GM12878 (cell line): ENCODE measurements at regions not wholly inside any gene's neighbourhood (a gene's known extent, or its start where the extent isn't known, plus 50 kb on each side); places are given as distances from the start of the nearest gene placed in this dataset.

Source experiments
- ATAC-seq: fragments of 200-7000 bp; cut with Tn5 transposase; 3 replicates; pipeline ENCODE4 v1.9.1; 2020; ENCODE audit warnings: mild to moderate bottlenecking, moderate library complexity
- BruUV-seq: library from RNA; stranded (reverse); fragments of 400-500 nt; replicated peaks from 2 replicates; lab custom pipeline; 2021; lab: Mats Ljungman, UMichigan
- CTCF ChIA-PET: fragments of 300-600 bp; sonication (Branson Sonifier 250); formaldehyde crosslinking; extraction: SDS; loops from one replicate; lab custom pipeline; 2021; ENCODE audit warnings: inconsistent platforms; lab: Yijun Ruan, JAX
- POLR2A ChIA-PET: fragments of 350-600 bp; formaldehyde crosslinking; extraction: SDS; loops from one replicate; lab custom pipeline; 2021; ENCODE audit warnings: inconsistent platforms; lab: Charles Lee
- RAD21 ChIA-PET: fragments of 300-600 bp; sonication (Branson Sonifier 250); formaldehyde crosslinking; loops from one replicate; lab custom pipeline; 2023; ENCODE audit warnings: antibody characterized with exemption; ENCODE audit not compliant: unreplicated experiment; lab: Charles Lee
- SMC1A ChIA-PET: fragments of 300-600 bp; sonication (Branson Sonifier 250); formaldehyde crosslinking; loops from one replicate; lab custom pipeline; 2023; ENCODE audit not compliant: unreplicated experiment, uncharacterized antibody; lab: Charles Lee
- DNase-seq: peaks from one replicate; pipeline ENCODE4 v3.0.0-alpha.2; 2011; ENCODE audit warnings: low read depth, low spot score
- FAIRE-seq: peaks from 3 replicates; lab custom pipeline; 2011; peaks lifted over from hg19 to GRCh38; lab: Jason Lieb, UNC
- H2AFZ ChIP-seq: 2 replicates; pipeline ENCODE4 v1.6.0; 2011; ENCODE audit warnings: low read depth, low read length, control low read depth; ENCODE audit not compliant: control insufficient read depth
- H3K27ac ChIP-seq: 2 replicates; pipeline ENCODE4 v1.5.1; 2011; ENCODE audit warnings: control low read depth; ENCODE audit not compliant: control insufficient read depth, insufficient read depth
- H3K27me3 ChIP-seq, 2 experiments: replicated peaks in 1 of 2; 2 replicates each; pipeline versions ENCODE4 v1.6.0 to v1.6.1; 2011; ENCODE audit warnings: low read length in 1 of 2; ENCODE audit not compliant: control insufficient read depth in 2 of 2, insufficient read depth in 2 of 2
- H3K36me3 ChIP-seq, 2 experiments: 2 replicates each; pipeline ENCODE4 v1.5.1; 2011; ENCODE audit warnings: low read length in 1 of 2; ENCODE audit not compliant: control insufficient read depth in 2 of 2, insufficient read depth in 2 of 2
- H3K4me1 ChIP-seq: 2 replicates; pipeline ENCODE4 v1.6.1; 2011; ENCODE audit warnings: mild to moderate bottlenecking, low read length, moderate library complexity, mixed read lengths; ENCODE audit not compliant: control insufficient read depth, insufficient read depth
- H3K4me2 ChIP-seq: 2 replicates; pipeline ENCODE4 v1.6.0; 2011; ENCODE audit warnings: control low read depth; ENCODE audit not compliant: control insufficient read depth, insufficient read depth
- H3K4me3 ChIP-seq: fragments of 200-600 bp; sonication (generic); 2 replicates; pipeline ENCODE4 v1.5.1; 2016
- H3K79me2 ChIP-seq: 2 replicates; pipeline ENCODE4 v1.6.0; 2011; ENCODE audit warnings: low read length; ENCODE audit not compliant: control insufficient read depth, insufficient read depth
- H3K9ac ChIP-seq: 2 replicates; pipeline ENCODE4 v1.8.0; 2011; ENCODE audit warnings: low read length, control low read depth, mixed read lengths; ENCODE audit not compliant: control insufficient read depth, insufficient read depth
- H3K9me3 ChIP-seq: replicated peaks from 3 replicates; pipeline ENCODE4 v1.5.1; 2011; ENCODE audit warnings: mild to moderate bottlenecking, low read length; ENCODE audit not compliant: control insufficient read depth, insufficient read depth
- H4K20me1 ChIP-seq: 2 replicates; pipeline ENCODE4 v1.6.0; 2011; ENCODE audit not compliant: control insufficient read depth, insufficient read depth
- ATF3 ChIP-seq: IDR thresholded peaks from 2 replicates; pipeline ENCODE4 v1.6.1; 2011; ENCODE audit warnings: low read depth, mild to moderate bottlenecking, low read length, moderate library complexity, borderline replicate concordance; ENCODE audit errors: extremely low read depth
- BCL11A ChIP-seq: IDR thresholded peaks from 2 replicates; pipeline ENCODE4 v1.6.1; 2011; ENCODE audit warnings: low read depth, low read length
- BCL3 ChIP-seq: IDR thresholded peaks from 2 replicates; pipeline ENCODE4 v1.6.1; 2011; ENCODE audit warnings: borderline replicate concordance, low read depth, mild to moderate bottlenecking, moderate library complexity, low read length; ENCODE audit not compliant: insufficient read depth, poor library complexity, severe bottlenecking
- DPF2 ChIP-seq: fragments of 450-650 bp; IDR thresholded peaks from 2 replicates; pipeline ENCODE4 v1.6.1; 2017; ENCODE audit warnings: mild to moderate bottlenecking
- ELK1 ChIP-seq: IDR thresholded peaks from 2 replicates; pipeline ENCODE4 v1.6.1; 2012; ENCODE audit warnings: low read depth, low read length, improper control_type of control experiment
- ESRRA ChIP-seq: IDR thresholded peaks from 2 replicates; pipeline ENCODE4 v1.6.1; 2012; ENCODE audit warnings: mild to moderate bottlenecking, low read length, improper control_type of control experiment
- POLR2AphosphoS2 ChIP-seq: IDR thresholded peaks from 2 replicates; pipeline ENCODE4 v1.6.1; 2011; ENCODE audit warnings: low read depth, mild to moderate bottlenecking, low read length, improper control_type of control experiment, moderate library complexity
- POLR2AphosphoS5 ChIP-seq: IDR thresholded peaks from 2 replicates; pipeline ENCODE4 v1.6.1; 2011; ENCODE audit warnings: mild to moderate bottlenecking, low read length, inconsistent platforms
- REST ChIP-seq: IDR thresholded peaks from 2 replicates; pipeline ENCODE4 v1.6.1; 2012; ENCODE audit warnings: mild to moderate bottlenecking, low read depth, low read length
- RUNX3 ChIP-seq: IDR thresholded peaks from 2 replicates; pipeline ENCODE4 v1.6.1; 2012; ENCODE audit warnings: low read length, inconsistent platforms
- SUZ12 ChIP-seq: fragments of 200-600 bp; sonication (generic); IDR thresholded peaks from one replicate; pipeline ENCODE4 v1.6.1; 2018; ENCODE audit warnings: antibody characterized with exemption, mild to moderate bottlenecking; ENCODE audit not compliant: unreplicated experiment
- ZNF207 ChIP-seq: fragments of 450-650 bp; IDR thresholded peaks from 2 replicates; pipeline ENCODE4 v1.6.1; 2014; ENCODE audit warnings: antibody characterized with exemption, mild to moderate bottlenecking, borderline replicate concordance
- WGBS: methylation state at CpG from one replicate; pipeline ENCODE4 v1.1.6; 2016; ENCODE audit warnings: low lambda C conversion rate; ENCODE audit not compliant: insufficient replicate concordance, insufficient coverage; ENCODE audit errors: missing lambda C conversion rate; 5-methylcytosine and 5-hydroxymethylcytosine counted together
- in situ Hi-C: fragments of 300-500 bp; cut with MboI; formaldehyde crosslinking; loops from 9 replicates; pipeline ENCODE4 v1.14.3; 2018; ENCODE audit warnings: mixed read lengths
- intact Hi-C: fragments of 100-400 bp; cut with micrococcal nuclease; formaldehyde crosslinking; loops from one replicate; pipeline ENCODE4 v1.14.2; 2022; ENCODE audit not compliant: unreplicated experiment

- no peak overlapping the region for H3K9ac ChIP-seq
- no peaks in the 10 kb centered on the region for H3K9me3 ChIP-seq
- no peaks in the 10 kb centered on the region for H3K27me3 ChIP-seq
- no peak overlapping the region for H3K4me2 ChIP-seq
- H3K4me1 ChIP-seq: no peaks in the 10 kb centered on the region
- H3K4me3 ChIP-seq: no peak overlapping the region
- no peaks in the 10 kb centered on the region for H3K36me3 ChIP-seq
- in situ Hi-C loops: no loop called here
- FAIRE-seq: no peak
- CTCF ChIA-PET: interaction anchor here (0.6 kb wide), 1 partner anchor 1372 kb away, joined by 3 read pairs; no protein-coding TSS in a partner anchor
- TF ChIP-seq SUZ12: no peak
- no peak for TF ChIP-seq POLR2AphosphoS5
- TF ChIP-seq ZNF207: no peak
- no peak for TF ChIP-seq BCL3
- TF ChIP-seq POLR2AphosphoS2: no peak
- TF ChIP-seq REST: no peak
- no peak for TF ChIP-seq RUNX3
- TF ChIP-seq ATF3: no peak
- no peak for TF ChIP-seq BCL11A
- no peak for TF ChIP-seq ELK1
- no peak for TF ChIP-seq ESRRA
- no peak for TF ChIP-seq DPF2
- TF ChIP-seq, all 136 proteins: peak for 0
- no peak for ATAC-seq
- intact Hi-C loops: no loop called here
- H4K20me1 ChIP-seq: no peaks in the 10 kb centered on the region
- SMC1A ChIA-PET: no interaction called here
- 2% methylated on average over 2 of the region's 2 CpGs for WGBS
- H3K27ac ChIP-seq: no peak overlapping the region
- no peaks in the 10 kb centered on the region for H3K79me2 ChIP-seq
- DNase-seq: no peak
- BruUV-seq: no TSS peak
- POLR2A ChIA-PET: no interaction called here
- no peak overlapping the region for H2AFZ ChIP-seq
- RAD21 ChIA-PET: no interaction called here
Measured at GRCh38 chr13:36752673-36753072, 66.3 kb upstream of the RFXAP start.
